ENCODE measurements at regions not wholly inside any gene's neighbourhood (a gene's known extent, or its start where the extent isn't known, plus 50 kb on each side); places are given as distances from the start of the nearest gene placed in this dataset.

DNA sequence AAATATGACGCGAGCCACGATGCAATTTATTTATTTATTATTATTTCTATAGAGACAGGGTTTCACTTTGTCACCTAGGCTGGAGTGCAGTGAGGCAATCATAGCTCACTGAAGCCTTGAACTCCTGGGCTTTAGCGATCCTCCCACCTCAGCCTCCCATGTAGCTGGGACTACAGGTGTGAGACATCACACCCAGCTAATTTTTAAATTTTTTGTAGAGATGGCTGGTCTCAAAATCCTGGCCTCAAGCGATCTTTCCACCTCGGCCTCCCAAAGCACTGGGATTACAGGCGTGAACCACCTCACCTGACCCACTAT lies 63.6 kb downstream of the IRF2BP2 start:
- TF ChIP-seq, protein P1, sequence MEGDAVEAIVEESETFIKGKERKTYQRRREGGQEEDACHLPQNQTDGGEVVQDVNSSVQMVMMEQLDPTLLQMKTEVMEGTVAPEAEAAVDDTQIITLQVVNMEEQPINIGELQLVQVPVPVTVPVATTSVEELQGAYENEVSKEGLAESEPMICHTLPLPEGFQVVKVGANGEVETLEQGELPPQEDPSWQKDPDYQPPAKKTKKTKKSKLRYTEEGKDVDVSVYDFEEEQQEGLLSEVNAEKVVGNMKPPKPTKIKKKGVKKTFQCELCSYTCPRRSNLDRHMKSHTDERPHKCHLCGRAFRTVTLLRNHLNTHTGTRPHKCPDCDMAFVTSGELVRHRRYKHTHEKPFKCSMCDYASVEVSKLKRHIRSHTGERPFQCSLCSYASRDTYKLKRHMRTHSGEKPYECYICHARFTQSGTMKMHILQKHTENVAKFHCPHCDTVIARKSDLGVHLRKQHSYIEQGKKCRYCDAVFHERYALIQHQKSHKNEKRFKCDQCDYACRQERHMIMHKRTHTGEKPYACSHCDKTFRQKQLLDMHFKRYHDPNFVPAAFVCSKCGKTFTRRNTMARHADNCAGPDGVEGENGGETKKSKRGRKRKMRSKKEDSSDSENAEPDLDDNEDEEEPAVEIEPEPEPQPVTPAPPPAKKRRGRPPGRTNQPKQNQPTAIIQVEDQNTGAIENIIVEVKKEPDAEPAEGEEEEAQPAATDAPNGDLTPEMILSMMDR (conservative IDR thresholded peaks at IDR 0.05; ENCODE audit: low read depth, low read length): no peak
- TF ChIP-seq EZH2 (IDR thresholded peaks at IDR 0.05; ENCODE audit: borderline replicate concordance, low read depth, low read length, poor library complexity, severe bottlenecking): no peak

Measured in A673 (cell line).